ENCODE measurements at regions not wholly inside any gene's neighbourhood (a gene's known extent, or its start where the extent isn't known, plus 50 kb on each side); places are given as distances from the start of the nearest gene placed in this dataset.

DNA sequence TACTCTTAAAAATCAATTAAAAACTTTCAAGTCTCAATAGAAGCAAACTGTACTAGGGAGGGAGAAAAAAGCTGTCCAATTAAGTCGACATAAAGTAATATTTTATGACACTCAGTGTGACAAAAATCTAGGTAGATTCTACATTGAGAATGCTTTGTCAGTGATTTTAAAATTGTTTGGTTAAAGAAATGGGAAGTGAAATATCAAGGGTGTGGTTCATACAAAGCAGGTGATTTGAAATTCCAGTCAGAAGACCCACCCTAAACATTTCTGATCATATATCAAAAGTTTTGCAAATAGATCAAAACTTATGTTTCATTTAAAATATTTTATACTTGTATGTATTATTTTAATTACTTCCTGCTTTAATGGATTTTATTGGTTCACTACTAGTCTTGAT lies 338.9 kb upstream of the DCC start:
- H3K4me1 Mint-ChIP-seq, result no peaks in the 10 kb centered on the region
- H3K9me3 Mint-ChIP-seq, result no peaks in the 10 kb centered on the region

DNA sequence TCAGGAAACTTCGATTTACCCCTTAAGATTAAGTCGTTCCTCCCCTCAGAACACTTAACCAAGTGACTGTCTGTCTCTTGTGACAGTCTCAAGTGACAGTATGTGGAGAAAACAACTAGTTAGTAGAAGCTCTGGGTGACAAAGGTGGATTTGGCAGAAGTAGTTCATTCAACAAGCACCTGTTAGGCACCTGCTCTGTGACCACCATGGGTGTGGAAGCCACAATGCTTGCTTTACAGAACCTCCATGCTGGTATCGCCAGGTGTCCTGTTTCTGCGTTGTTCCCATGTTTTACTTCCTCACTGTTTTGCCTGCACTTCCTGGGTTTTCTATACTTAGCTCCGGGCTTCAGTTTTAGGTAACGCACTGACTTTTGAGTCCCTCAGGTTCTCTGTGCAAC lies 337.4 kb upstream of the DCC start:
- Mint-ChIP-seq H3K4me3 (no peak overlapping the region), H3K27me3 (ENCODE audit: low read depth) (peaks cover 2% of the 10 kb centered on the region), H3K9me3 (no peaks in the 10 kb centered on the region), H3K27ac (ENCODE audit: unreplicated experiment) (no peak overlapping the region), H3K36me3 (ENCODE audit: low read depth) (no peaks in the 10 kb centered on the region), H3K4me1 (no peaks in the 10 kb centered on the region)
- TF ChIP-seq, protein P1, sequence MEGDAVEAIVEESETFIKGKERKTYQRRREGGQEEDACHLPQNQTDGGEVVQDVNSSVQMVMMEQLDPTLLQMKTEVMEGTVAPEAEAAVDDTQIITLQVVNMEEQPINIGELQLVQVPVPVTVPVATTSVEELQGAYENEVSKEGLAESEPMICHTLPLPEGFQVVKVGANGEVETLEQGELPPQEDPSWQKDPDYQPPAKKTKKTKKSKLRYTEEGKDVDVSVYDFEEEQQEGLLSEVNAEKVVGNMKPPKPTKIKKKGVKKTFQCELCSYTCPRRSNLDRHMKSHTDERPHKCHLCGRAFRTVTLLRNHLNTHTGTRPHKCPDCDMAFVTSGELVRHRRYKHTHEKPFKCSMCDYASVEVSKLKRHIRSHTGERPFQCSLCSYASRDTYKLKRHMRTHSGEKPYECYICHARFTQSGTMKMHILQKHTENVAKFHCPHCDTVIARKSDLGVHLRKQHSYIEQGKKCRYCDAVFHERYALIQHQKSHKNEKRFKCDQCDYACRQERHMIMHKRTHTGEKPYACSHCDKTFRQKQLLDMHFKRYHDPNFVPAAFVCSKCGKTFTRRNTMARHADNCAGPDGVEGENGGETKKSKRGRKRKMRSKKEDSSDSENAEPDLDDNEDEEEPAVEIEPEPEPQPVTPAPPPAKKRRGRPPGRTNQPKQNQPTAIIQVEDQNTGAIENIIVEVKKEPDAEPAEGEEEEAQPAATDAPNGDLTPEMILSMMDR (conservative IDR thresholded peaks at IDR 0.05), result no peak
- DNase-seq (ENCODE audit: low read depth, low spot score), result no peak

More for the DNA sequence above, 338.9 kb upstream of the DCC start:
- Mint-ChIP-seq H3K27ac (ENCODE audit: unreplicated experiment) (no peak overlapping the region), H3K27me3 (ENCODE audit: low read depth) (peaks cover 2% of the 10 kb centered on the region), H3K36me3 (ENCODE audit: low read depth) (no peaks in the 10 kb centered on the region), H3K4me3 (no peak overlapping the region)
- DNase-seq (ENCODE audit: low read depth, low spot score), result no peak
- TF ChIP-seq, protein P1 (conservative IDR thresholded peaks at IDR 0.05), result no peak

DNA sequence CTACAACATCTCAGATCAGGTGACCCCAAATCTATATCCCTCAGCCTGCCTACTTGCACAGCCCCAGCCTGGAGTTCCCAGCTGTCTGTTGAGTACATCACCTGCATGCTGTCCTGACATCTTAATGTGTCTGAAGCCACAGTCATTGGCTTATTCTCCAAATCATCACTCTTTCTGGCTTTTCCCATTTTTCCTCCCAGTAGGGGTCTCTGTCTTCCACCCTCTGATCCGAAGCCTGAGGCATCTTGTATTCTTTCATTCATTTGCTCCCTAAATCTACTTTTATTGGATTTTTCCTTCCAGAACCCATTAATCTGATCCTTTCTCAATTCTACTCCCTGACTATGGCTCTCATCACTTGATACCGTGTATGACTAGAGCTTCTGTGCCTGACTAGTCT lies 332.9 kb upstream of the DCC start:
- Mint-ChIP-seq H3K4me1 (no peaks in the 10 kb centered on the region), H3K27ac (ENCODE audit: unreplicated experiment) (no peak overlapping the region), H3K9me3 (no peaks in the 10 kb centered on the region), H3K4me3 (no peak overlapping the region), H3K36me3 (ENCODE audit: low read depth) (no peaks in the 10 kb centered on the region), H3K27me3 (ENCODE audit: low read depth) (no peaks in the 10 kb centered on the region)
- TF ChIP-seq, protein P1 (conservative IDR thresholded peaks at IDR 0.05), result no peak
- no peak for DNase-seq (ENCODE audit: low read depth, low spot score)

DNA sequence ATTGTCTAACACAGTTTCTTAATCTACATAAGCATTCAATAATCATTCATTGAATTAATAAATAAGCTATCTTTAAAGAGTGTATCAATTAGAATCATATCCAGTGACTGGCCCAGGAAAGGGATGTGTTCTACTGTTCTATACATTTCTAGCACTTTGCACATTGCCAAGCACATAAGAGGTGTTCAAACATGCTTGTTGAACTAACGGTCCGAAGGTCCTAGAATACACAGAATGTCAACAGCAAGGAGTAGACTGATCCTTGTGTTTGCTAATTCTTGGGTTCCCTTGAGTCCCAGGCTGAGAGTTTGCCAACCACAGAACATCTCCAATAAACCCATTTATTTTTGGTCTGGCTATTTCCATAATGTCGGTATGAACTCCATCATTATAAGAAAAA lies 331.7 kb upstream of the DCC start:
- no peaks in the 10 kb centered on the region for H3K4me1 Mint-ChIP-seq
- no peaks in the 10 kb centered on the region for H3K27me3 Mint-ChIP-seq (ENCODE audit: low read depth)
- DNase-seq (ENCODE audit: low read depth, low spot score), result no peak
- H3K9me3 Mint-ChIP-seq, result no peaks in the 10 kb centered on the region
- H3K36me3 Mint-ChIP-seq (ENCODE audit: low read depth), result no peaks in the 10 kb centered on the region
- no peak overlapping the region for H3K27ac Mint-ChIP-seq (ENCODE audit: unreplicated experiment)
- H3K4me3 Mint-ChIP-seq, result no peak overlapping the region
- TF ChIP-seq, protein P1 (conservative IDR thresholded peaks at IDR 0.05), result no peak

DNA sequence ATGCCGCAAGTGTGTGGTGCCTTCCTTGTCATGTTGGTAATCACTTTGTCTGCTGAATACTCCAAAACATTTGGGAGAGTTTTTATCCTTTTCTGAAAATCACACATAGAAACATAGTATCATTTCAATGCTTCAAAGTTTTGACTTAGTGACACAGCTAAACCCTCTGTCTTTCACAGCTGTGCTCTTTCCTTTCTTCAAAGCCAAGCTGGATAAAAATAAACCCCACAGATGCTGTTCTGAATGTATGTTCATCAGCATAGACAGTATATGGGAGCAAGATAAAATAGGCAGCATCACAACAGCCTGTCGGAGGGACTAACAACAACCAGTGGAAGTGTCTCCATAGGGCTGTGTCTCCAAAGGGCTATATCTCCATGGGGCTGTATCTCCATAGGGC lies 331.3 kb upstream of the DCC start:
- H3K27ac Mint-ChIP-seq (ENCODE audit: unreplicated experiment), result no peak overlapping the region
- no peaks in the 10 kb centered on the region for H3K9me3 Mint-ChIP-seq
- no peak overlapping the region for H3K4me3 Mint-ChIP-seq
- H3K36me3 Mint-ChIP-seq (ENCODE audit: low read depth), result no peaks in the 10 kb centered on the region
- H3K27me3 Mint-ChIP-seq (ENCODE audit: low read depth), result no peaks in the 10 kb centered on the region
- H3K4me1 Mint-ChIP-seq, result no peaks in the 10 kb centered on the region
- no peak for DNase-seq (ENCODE audit: low read depth, low spot score)
- TF ChIP-seq, protein P1 (conservative IDR thresholded peaks at IDR 0.05), result no peak

DNA sequence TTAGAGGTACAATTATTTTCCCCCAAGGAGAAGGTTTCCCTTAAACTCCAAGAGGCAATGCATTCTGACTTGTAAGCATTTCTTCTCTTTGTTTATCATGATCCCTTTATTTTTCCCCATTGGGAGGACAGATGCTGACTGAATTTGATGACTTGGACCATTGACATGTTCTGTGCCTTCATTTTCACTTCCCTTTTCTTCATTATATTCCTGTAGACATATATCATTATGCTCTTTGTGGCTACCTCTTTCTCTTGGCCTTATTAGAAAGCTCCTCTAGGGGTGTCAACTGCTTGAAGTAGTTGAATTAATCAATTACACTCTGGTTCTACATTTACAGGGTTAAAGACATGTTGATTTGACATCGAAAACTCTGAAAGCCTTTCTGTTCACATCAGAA lies 330.0 kb upstream of the DCC start:
- Mint-ChIP-seq H3K36me3 (ENCODE audit: low read depth) (no peaks in the 10 kb centered on the region), H3K4me1 (no peaks in the 10 kb centered on the region), H3K27me3 (ENCODE audit: low read depth) (no peaks in the 10 kb centered on the region), H3K4me3 (no peak overlapping the region), H3K27ac (ENCODE audit: unreplicated experiment) (no peak overlapping the region), H3K9me3 (no peaks in the 10 kb centered on the region)
- no peak for DNase-seq (ENCODE audit: low read depth, low spot score)
- TF ChIP-seq, protein P1 (conservative IDR thresholded peaks at IDR 0.05), result no peak
